T-helper 1 cell treated with Interleukin-12 subunit alpha and Interleukin-12 subunit beta and Interleukin-4 antibody, amounts not matched to agents 30 μg/mL and 1 μg/mL, for 36 hours (primary cell): ENCODE measurements at regions not wholly inside any gene's neighbourhood (a gene's known extent, or its start where the extent isn't known, plus 50 kb on each side); places are given as distances from the start of the nearest gene placed in this dataset.
"Not testable (repeated sequence)": the region's sequence is repeated elsewhere in the genome, so short reads cannot be mapped to it uniquely, and the experiment has no call there.

Experiments used
- H3K27ac Mint-ChIP-seq: one replicate; pipeline ENCODE4 v1.8.0; 2021; ENCODE audit warnings: mild to moderate bottlenecking, mixed read lengths
- H3K27me3 Mint-ChIP-seq: one replicate; pipeline ENCODE4 v1.8.0; 2021; ENCODE audit warnings: low read depth, mixed read lengths
- H3K36me3 Mint-ChIP-seq: one replicate; pipeline ENCODE4 v1.8.0; 2021; ENCODE audit warnings: low read depth, mixed read lengths
- H3K4me1 Mint-ChIP-seq: one replicate; pipeline ENCODE4 v1.8.0; 2021; ENCODE audit warnings: low read depth, mixed read lengths
- H3K4me3 Mint-ChIP-seq: one replicate; pipeline ENCODE4 v1.8.0; 2021; ENCODE audit warnings: mild to moderate bottlenecking, moderate library complexity, mixed read lengths
- H3K9me3 Mint-ChIP-seq: one replicate; pipeline ENCODE4 v1.8.0; 2021; ENCODE audit warnings: mixed read lengths

DNA sequence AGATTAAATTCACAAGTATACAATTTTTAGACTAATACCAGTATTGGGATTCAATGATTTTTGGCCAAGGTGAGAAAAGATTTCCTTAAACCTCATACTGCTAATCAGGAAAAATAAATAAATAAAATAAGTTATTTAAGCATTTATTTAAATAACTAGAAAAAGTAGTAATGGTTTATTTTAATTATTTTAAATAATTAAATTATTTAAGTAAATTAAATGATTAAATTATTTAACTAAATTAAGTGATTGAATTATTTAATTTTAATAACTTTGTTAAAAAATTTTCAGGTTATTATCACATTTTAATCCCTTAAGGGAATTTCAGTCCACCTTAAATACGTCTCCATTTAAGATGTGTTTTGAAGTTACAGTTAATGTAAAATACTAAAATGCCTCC lies 1831.5 kb upstream of the MIR17HG start:
- no peak overlapping the region for H3K4me3 Mint-ChIP-seq
- no peak overlapping the region for H3K27ac Mint-ChIP-seq
- H3K27me3 Mint-ChIP-seq: no peaks in the 10 kb centered on the region
- peaks cover 18% of the 10 kb centered on the region for H3K9me3 Mint-ChIP-seq
- no peaks in the 10 kb centered on the region for H3K36me3 Mint-ChIP-seq
- H3K4me1 Mint-ChIP-seq: no peaks in the 10 kb centered on the region

- Mint-ChIP-seq H3K36me3 (no peaks in the 10 kb centered on the region), H3K9me3 (peaks cover 16% of the 10 kb centered on the region), H3K27ac (no peak overlapping the region), H3K4me3 (no peak overlapping the region), H3K27me3 (no peaks in the 10 kb centered on the region), H3K4me1 (no peaks in the 10 kb centered on the region)
Observed at GRCh38 chr13:89518289-89519077, 1829.0 kb upstream of the MIR17HG start.

- Mint-ChIP-seq H3K36me3 (no peaks in the 10 kb centered on the region), H3K4me3 (no peak overlapping the region), H3K27ac (no peak overlapping the region), H3K27me3 (no peaks in the 10 kb centered on the region), H3K9me3 (peaks cover 16% of the 10 kb centered on the region), H3K4me1 (no peaks in the 10 kb centered on the region)
Observed at GRCh38 chr13:89520468-89520867, 1827.0 kb upstream of the MIR17HG start.

GRCh38 chr13:89521672-89522071 lies 1825.8 kb upstream of the MIR17HG start:
- H3K27me3 Mint-ChIP-seq, H3K4me1 Mint-ChIP-seq, H3K36me3 Mint-ChIP-seq, H3K4me3 Mint-ChIP-seq, H3K27ac Mint-ChIP-seq: not testable (repeated sequence)
- peaks cover 16% of the 10 kb centered on the region for H3K9me3 Mint-ChIP-seq

GRCh38 chr13:89541091-89542030 lies 1806.1 kb upstream of the MIR17HG start:
- Mint-ChIP-seq H3K27ac (no peak overlapping the region), H3K4me3 (no peak overlapping the region), H3K9me3 (peaks cover 14% of the 10 kb centered on the region), H3K4me1 (no peaks in the 10 kb centered on the region), H3K27me3 (no peaks in the 10 kb centered on the region), H3K36me3 (no peaks in the 10 kb centered on the region)

DNA sequence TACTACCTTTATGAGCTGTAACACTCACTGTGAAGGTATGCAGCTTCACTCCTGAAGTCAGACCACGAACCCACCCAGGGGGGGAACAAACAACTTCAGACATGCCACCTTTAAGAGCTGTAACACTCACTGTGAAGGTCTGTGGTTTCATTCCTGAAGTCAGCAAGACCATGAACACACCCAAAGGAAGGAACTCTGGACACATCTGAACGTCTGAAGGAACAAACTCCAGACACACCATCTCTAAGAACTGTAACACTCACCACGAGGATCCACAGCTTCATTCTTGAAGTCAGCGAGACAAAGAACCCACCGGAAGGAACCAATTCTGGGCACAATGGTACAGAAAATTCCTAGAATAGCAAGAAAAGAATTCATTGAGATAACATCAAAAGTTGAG lies 1796.5 kb upstream of the MIR17HG start:
- H3K4me3 Mint-ChIP-seq: no peak overlapping the region
- H3K36me3 Mint-ChIP-seq: no peaks in the 10 kb centered on the region
- H3K27me3 Mint-ChIP-seq: no peaks in the 10 kb centered on the region
- no peaks in the 10 kb centered on the region for H3K4me1 Mint-ChIP-seq
- peaks cover 9% of the 10 kb centered on the region for H3K9me3 Mint-ChIP-seq
- no peak overlapping the region for H3K27ac Mint-ChIP-seq

GRCh38 chr13:89554801-89555200 lies 1792.7 kb upstream of the MIR17HG start:
- Mint-ChIP-seq H3K36me3 (no peaks in the 10 kb centered on the region), H3K27ac (no peak overlapping the region), H3K9me3 (peaks cover 9% of the 10 kb centered on the region), H3K4me1 (no peaks in the 10 kb centered on the region), H3K27me3 (no peaks in the 10 kb centered on the region), H3K4me3 (no peak overlapping the region)

- no peak overlapping the region for H3K27ac Mint-ChIP-seq
- H3K9me3 Mint-ChIP-seq: peaks cover 7% of the 10 kb centered on the region
- H3K4me1 Mint-ChIP-seq: no peaks in the 10 kb centered on the region
- H3K36me3 Mint-ChIP-seq: no peaks in the 10 kb centered on the region
- H3K27me3 Mint-ChIP-seq: no peaks in the 10 kb centered on the region
- H3K4me3 Mint-ChIP-seq: no peak overlapping the region
Observed at GRCh38 chr13:89565476-89566100, 1781.9 kb upstream of the MIR17HG start.

- no peaks in the 10 kb centered on the region for H3K36me3 Mint-ChIP-seq
- no peaks in the 10 kb centered on the region for H3K27me3 Mint-ChIP-seq
- H3K4me1 Mint-ChIP-seq: no peaks in the 10 kb centered on the region
- no peak overlapping the region for H3K4me3 Mint-ChIP-seq
- no peak overlapping the region for H3K27ac Mint-ChIP-seq
- peaks cover 17% of the 10 kb centered on the region for H3K9me3 Mint-ChIP-seq
Observed at GRCh38 chr13:89567025-89567424, 1780.5 kb upstream of the MIR17HG start.

DNA sequence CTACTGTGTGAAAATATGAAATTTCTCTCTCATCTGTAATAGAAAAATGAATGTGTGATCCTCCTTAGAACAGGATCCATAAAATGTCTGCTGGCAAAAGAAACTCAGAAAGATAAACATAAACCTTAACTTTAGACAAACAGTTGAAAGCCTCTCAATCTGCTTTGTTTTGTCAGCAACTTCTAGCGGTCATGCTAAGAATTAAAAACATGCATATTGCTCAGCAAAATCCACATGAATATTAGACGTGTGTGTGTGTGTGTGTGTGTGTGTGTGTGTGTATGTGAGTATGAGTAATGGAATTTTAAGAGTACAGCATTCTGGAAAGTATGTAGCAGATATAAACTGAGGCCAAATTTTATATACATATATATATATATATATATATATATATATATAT lies 1779.2 kb upstream of the MIR17HG start:
- no peak overlapping the region for H3K27ac Mint-ChIP-seq
- H3K4me1 Mint-ChIP-seq: no peaks in the 10 kb centered on the region
- H3K36me3 Mint-ChIP-seq: no peaks in the 10 kb centered on the region
- H3K4me3 Mint-ChIP-seq: no peak overlapping the region
- H3K9me3 Mint-ChIP-seq: peaks cover 12% of the 10 kb centered on the region
- H3K27me3 Mint-ChIP-seq: no peaks in the 10 kb centered on the region

DNA sequence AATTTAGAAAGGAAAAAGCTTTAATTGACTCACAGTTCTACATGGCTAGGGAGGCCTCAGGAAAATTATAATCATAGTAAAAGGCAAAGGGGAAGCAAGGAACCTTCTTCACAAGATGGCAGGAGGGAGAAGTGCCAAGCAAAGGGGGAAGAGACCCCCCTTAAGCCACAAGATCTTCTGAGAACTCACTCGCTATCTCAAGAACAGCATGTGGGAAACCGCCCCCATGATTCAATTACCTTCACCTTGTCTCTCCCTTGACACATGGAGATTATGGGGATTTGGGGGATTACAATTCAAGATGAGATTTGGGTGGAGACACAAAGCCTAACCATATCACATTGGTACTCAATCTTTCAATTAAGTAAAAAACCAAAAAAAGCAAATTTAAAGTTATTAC lies 1778.7 kb upstream of the MIR17HG start:
- Mint-ChIP-seq H3K27me3 (no peaks in the 10 kb centered on the region), H3K27ac (no peak overlapping the region), H3K4me1 (no peaks in the 10 kb centered on the region), H3K36me3 (no peaks in the 10 kb centered on the region), H3K4me3 (no peak overlapping the region), H3K9me3 (peaks cover 12% of the 10 kb centered on the region)

GRCh38 chr13:89571676-89572075 lies 1775.8 kb upstream of the MIR17HG start:
- Mint-ChIP-seq H3K36me3 (no peaks in the 10 kb centered on the region), H3K4me3 (no peak overlapping the region), H3K9me3 (peaks cover 16% of the 10 kb centered on the region), H3K4me1 (no peaks in the 10 kb centered on the region), H3K27ac (no peak overlapping the region), H3K27me3 (no peaks in the 10 kb centered on the region)

GRCh38 chr13:89574077-89574476 lies 1773.4 kb upstream of the MIR17HG start:
- Mint-ChIP-seq H3K27ac (no peak overlapping the region), H3K4me1 (no peaks in the 10 kb centered on the region), H3K36me3 (no peaks in the 10 kb centered on the region), H3K27me3 (no peaks in the 10 kb centered on the region), H3K9me3 (peaks cover 17% of the 10 kb centered on the region), H3K4me3 (no peak overlapping the region)

DNA sequence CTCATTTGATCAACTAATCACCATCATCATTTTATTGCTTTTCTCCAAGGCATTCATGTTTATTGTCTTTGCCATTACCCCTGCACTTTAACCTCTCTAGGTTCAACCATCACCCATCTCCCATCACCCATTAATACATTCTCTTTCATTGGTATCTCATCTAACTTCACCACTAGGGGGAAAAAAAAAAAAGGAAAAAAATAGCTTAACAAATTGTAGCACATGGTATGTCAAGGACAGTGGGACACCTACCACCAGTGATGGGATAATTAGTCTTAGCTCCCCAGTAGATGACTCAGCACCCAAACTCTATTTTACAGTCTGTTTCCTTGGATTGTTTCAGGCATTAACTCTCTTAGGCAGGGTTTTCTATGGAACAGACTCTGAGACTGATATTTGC lies 1770.2 kb upstream of the MIR17HG start:
- no peak overlapping the region for H3K4me3 Mint-ChIP-seq
- H3K4me1 Mint-ChIP-seq: no peaks in the 10 kb centered on the region
- H3K27ac Mint-ChIP-seq: no peak overlapping the region
- H3K9me3 Mint-ChIP-seq: peaks cover 8% of the 10 kb centered on the region
- H3K27me3 Mint-ChIP-seq: no peaks in the 10 kb centered on the region
- H3K36me3 Mint-ChIP-seq: no peaks in the 10 kb centered on the region
